HEK293 (cell line): ENCODE measurements at regions not wholly inside any gene's neighbourhood (a gene's known extent, or its start where the extent isn't known, plus 50 kb on each side); places are given as distances from the start of the nearest gene placed in this dataset.

Experiments
- CTCF ChIA-PET: fragments of 350-600 bp; formaldehyde crosslinking; extraction: SDS; loops from one replicate; lab custom pipeline; 2021; ENCODE audit warnings: antibody characterized with exemption; lab: Yijun Ruan, JAX
- POLR2A ChIA-PET: fragments of 300-600 bp; formaldehyde crosslinking; extraction: SDS; loops from one replicate; lab custom pipeline; 2020; ENCODE audit warnings: antibody characterized with exemption, inconsistent platforms; lab: Yijun Ruan, JAX
- H3K27ac ChIP-seq: fragments of 200-500 bp; sonication (Bioruptor generic); 2 replicates; pipeline ENCODE4 v1.5.1; 2014; ENCODE audit warnings: low read depth, low read length, control low read depth, inconsistent platforms; ENCODE audit errors: extremely low read depth
- H3K36me3 ChIP-seq, 2 experiments: fragments of 200-500 bp in 1 of 2; sonication (Bioruptor generic) in 1 of 2; 1 replicate in 1 of 2; 2 replicates in 1 of 2; pipeline ENCODE4 v1.5.1; 2014 to 2017; ENCODE audit warnings: inconsistent platforms in 2 of 2, low read length in 2 of 2; ENCODE audit not compliant: control insufficient read depth in 2 of 2, insufficient read depth in 1 of 2
- H3K4me1 ChIP-seq: fragments of 200-500 bp; sonication (Bioruptor generic); 2 replicates; pipeline ENCODE4 v1.5.1; 2014; ENCODE audit warnings: mild to moderate bottlenecking, low read length, inconsistent platforms; ENCODE audit not compliant: control insufficient read depth, insufficient read depth
- H3K4me3 ChIP-seq: 2 replicates; pipeline ENCODE4 v1.5.1; 2011; ENCODE audit warnings: low read depth, mild to moderate bottlenecking, control low read depth, low read length, moderate library complexity
- H3K9me3 ChIP-seq: fragments of 200-500 bp; sonication (Bioruptor generic); 2 replicates; pipeline ENCODE4 v1.5.1; 2014; ENCODE audit warnings: low read depth, low read length, inconsistent platforms; ENCODE audit not compliant: control insufficient read depth, insufficient read depth
- GLI4 ChIP-seq: fragments of 450-650 bp; formaldehyde crosslinking; IDR thresholded peaks from 2 replicates; pipeline ENCODE4 v1.5.1; 2016; ENCODE audit warnings: missing biosample characterization, missing genetic modification characterization
- GLIS1 ChIP-seq: fragments of 450-650 bp; formaldehyde crosslinking; IDR thresholded peaks from 2 replicates; pipeline ENCODE4 v1.5.1; 2016; ENCODE audit warnings: missing biosample characterization, missing genetic modification characterization
- OVOL3 ChIP-seq: fragments of 450-650 bp; formaldehyde crosslinking; IDR thresholded peaks from 2 replicates; pipeline ENCODE4 v1.5.1; 2016; ENCODE audit warnings: missing biosample characterization, missing genetic modification characterization
- PRDM1 ChIP-seq: fragments of 450-650 bp; formaldehyde crosslinking; IDR thresholded peaks from 2 replicates; pipeline ENCODE4; 2016; ENCODE audit warnings: missing biosample characterization, missing genetic modification characterization
- SETDB1 ChIP-seq: IDR thresholded peaks from one replicate; pipeline ENCODE4 v1.6.1; 2017; ENCODE audit warnings: mild to moderate bottlenecking, low read length, moderate library complexity, mixed read lengths; ENCODE audit not compliant: insufficient read length
- SP2 ChIP-seq: fragments of 450-650 bp; formaldehyde crosslinking; IDR thresholded peaks from 2 replicates; pipeline ENCODE4 v1.5.1; 2016; ENCODE audit warnings: missing biosample characterization, missing genetic modification characterization
- ZFP3 ChIP-seq: fragments of 450-650 bp; formaldehyde crosslinking; IDR thresholded peaks from 2 replicates; pipeline ENCODE4 v1.5.1; 2016; ENCODE audit warnings: low read depth, missing biosample characterization, missing genetic modification characterization
- ZNF121 ChIP-seq: fragments of 450-650 bp; formaldehyde crosslinking; IDR thresholded peaks from 2 replicates; pipeline ENCODE4 v1.5.1; 2016; ENCODE audit warnings: missing biosample characterization, missing genetic modification characterization
- ZNF223 ChIP-seq: fragments of 450-650 bp; formaldehyde crosslinking; IDR thresholded peaks from 2 replicates; pipeline ENCODE4 v1.5.1; 2016; ENCODE audit warnings: missing biosample characterization, missing genetic modification characterization
- ZNF530 ChIP-seq: fragments of 450-650 bp; formaldehyde crosslinking; IDR thresholded peaks from 2 replicates; pipeline ENCODE4 v1.5.1; 2016; ENCODE audit warnings: low read depth, missing biosample characterization, missing genetic modification characterization
- ZNF558 ChIP-seq: fragments of 450-650 bp; formaldehyde crosslinking; IDR thresholded peaks from 2 replicates; pipeline ENCODE4 v1.5.1; 2016; ENCODE audit warnings: missing biosample characterization, missing genetic modification characterization
- ZNF707 ChIP-seq: fragments of 450-650 bp; formaldehyde crosslinking; IDR thresholded peaks from 2 replicates; pipeline ENCODE4 v1.5.1; 2016; ENCODE audit warnings: missing biosample characterization, missing genetic modification characterization
- ZNF843 ChIP-seq: fragments of 450-650 bp; formaldehyde crosslinking; IDR thresholded peaks from 2 replicates; pipeline ENCODE4 v1.5.1; 2016; ENCODE audit warnings: missing biosample characterization, missing genetic modification characterization
- TF ChIP-seq, protein P1 (sequence below): fragments of 450-650 bp; formaldehyde crosslinking; IDR thresholded peaks from 2 replicates; pipeline ENCODE4 v1.5.1; 2016; ENCODE audit warnings: missing biosample characterization, missing genetic modification characterization, borderline replicate concordance
- TF ChIP-seq, protein P2 (sequence below): fragments of 450-650 bp; IDR thresholded peaks from 2 replicates; pipeline ENCODE4 v1.5.1; 2018; ENCODE audit warnings: missing biosample characterization, mild to moderate bottlenecking, missing genetic modification characterization
- TF ChIP-seq, protein P3 (sequence below): fragments of 450-650 bp; formaldehyde crosslinking; optimal IDR thresholded peaks from 2 replicates; pipeline ENCODE3; 2016; ENCODE audit warnings: missing biosample characterization, mild to moderate bottlenecking, missing genetic modification characterization
- TF ChIP-seq, protein P4 (sequence below): fragments of 450-650 bp; formaldehyde crosslinking; IDR thresholded peaks from 2 replicates; pipeline ENCODE4 v1.5.1; 2017; ENCODE audit warnings: missing biosample characterization, missing genetic modification characterization
- TF ChIP-seq, protein P5 (sequence below): fragments of 450-650 bp; formaldehyde crosslinking; IDR thresholded peaks from 2 replicates; pipeline ENCODE4 v1.5.1; 2016; ENCODE audit warnings: missing biosample characterization, missing genetic modification characterization
- TF ChIP-seq, protein P6 (sequence below): sonication (generic); formaldehyde crosslinking; IDR thresholded peaks from 2 replicates; pipeline ENCODE4 v1.8.1; 2022; ENCODE audit warnings: mild to moderate bottlenecking, moderate library complexity, missing genetic modification reagents

DNA sequence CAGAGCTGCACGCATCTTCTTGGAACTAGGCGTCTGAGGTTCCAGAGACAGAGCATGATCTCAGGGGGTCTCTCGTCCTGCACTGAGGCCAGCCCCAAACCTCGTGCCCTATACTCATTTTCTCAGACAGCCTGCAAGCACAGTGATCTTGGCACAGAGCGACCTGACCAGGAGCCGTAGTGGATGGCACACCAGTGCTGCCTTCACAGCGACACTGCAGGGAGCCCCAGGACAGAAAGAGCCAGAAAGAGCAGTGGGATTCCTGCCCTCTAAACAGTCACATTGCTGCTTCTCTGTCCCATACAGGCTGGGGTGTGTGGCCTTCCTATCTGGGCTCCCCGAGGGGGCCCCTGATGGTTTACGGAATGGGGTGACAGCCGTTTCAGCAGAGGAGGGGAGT lies 131.0 kb downstream of the RBFOX3 start:
- ChIA-PET POLR2A (no interaction called here), CTCF (no interaction called here)
- TF ChIP-seq ZNF558 (tag by site-specific recombination): no peak
- TF ChIP-seq ZFP3 (tag by site-specific recombination): no peak
- no peak for TF ChIP-seq ZNF530 (tag by site-specific recombination)
- no peak for TF ChIP-seq ZNF121 (tag by site-specific recombination)
- TF ChIP-seq, protein P1, sequence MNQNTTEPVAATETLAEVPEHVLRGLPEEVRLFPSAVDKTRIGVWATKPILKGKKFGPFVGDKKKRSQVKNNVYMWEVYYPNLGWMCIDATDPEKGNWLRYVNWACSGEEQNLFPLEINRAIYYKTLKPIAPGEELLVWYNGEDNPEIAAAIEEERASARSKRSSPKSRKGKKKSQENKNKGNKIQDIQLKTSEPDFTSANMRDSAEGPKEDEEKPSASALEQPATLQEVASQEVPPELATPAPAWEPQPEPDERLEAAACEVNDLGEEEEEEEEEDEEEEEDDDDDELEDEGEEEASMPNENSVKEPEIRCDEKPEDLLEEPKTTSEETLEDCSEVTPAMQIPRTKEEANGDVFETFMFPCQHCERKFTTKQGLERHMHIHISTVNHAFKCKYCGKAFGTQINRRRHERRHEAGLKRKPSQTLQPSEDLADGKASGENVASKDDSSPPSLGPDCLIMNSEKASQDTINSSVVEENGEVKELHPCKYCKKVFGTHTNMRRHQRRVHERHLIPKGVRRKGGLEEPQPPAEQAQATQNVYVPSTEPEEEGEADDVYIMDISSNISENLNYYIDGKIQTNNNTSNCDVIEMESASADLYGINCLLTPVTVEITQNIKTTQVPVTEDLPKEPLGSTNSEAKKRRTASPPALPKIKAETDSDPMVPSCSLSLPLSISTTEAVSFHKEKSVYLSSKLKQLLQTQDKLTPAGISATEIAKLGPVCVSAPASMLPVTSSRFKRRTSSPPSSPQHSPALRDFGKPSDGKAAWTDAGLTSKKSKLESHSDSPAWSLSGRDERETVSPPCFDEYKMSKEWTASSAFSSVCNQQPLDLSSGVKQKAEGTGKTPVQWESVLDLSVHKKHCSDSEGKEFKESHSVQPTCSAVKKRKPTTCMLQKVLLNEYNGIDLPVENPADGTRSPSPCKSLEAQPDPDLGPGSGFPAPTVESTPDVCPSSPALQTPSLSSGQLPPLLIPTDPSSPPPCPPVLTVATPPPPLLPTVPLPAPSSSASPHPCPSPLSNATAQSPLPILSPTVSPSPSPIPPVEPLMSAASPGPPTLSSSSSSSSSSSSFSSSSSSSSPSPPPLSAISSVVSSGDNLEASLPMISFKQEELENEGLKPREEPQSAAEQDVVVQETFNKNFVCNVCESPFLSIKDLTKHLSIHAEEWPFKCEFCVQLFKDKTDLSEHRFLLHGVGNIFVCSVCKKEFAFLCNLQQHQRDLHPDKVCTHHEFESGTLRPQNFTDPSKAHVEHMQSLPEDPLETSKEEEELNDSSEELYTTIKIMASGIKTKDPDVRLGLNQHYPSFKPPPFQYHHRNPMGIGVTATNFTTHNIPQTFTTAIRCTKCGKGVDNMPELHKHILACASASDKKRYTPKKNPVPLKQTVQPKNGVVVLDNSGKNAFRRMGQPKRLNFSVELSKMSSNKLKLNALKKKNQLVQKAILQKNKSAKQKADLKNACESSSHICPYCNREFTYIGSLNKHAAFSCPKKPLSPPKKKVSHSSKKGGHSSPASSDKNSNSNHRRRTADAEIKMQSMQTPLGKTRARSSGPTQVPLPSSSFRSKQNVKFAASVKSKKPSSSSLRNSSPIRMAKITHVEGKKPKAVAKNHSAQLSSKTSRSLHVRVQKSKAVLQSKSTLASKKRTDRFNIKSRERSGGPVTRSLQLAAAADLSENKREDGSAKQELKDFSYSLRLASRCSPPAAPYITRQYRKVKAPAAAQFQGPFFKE (tag by site-specific recombination): no peak
- TF ChIP-seq, protein P2, sequence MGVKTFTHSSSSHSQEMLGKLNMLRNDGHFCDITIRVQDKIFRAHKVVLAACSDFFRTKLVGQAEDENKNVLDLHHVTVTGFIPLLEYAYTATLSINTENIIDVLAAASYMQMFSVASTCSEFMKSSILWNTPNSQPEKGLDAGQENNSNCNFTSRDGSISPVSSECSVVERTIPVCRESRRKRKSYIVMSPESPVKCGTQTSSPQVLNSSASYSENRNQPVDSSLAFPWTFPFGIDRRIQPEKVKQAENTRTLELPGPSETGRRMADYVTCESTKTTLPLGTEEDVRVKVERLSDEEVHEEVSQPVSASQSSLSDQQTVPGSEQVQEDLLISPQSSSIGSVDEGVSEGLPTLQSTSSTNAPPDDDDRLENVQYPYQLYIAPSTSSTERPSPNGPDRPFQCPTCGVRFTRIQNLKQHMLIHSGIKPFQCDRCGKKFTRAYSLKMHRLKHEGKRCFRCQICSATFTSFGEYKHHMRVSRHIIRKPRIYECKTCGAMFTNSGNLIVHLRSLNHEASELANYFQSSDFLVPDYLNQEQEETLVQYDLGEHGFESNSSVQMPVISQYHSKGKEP (tag by site-specific recombination): no peak
- no peak for TF ChIP-seq GLI4
- no peak for TF ChIP-seq OVOL3 (tag by site-specific recombination)
- TF ChIP-seq PRDM1 (tag by site-specific recombination): no peak
- TF ChIP-seq, protein P3, sequence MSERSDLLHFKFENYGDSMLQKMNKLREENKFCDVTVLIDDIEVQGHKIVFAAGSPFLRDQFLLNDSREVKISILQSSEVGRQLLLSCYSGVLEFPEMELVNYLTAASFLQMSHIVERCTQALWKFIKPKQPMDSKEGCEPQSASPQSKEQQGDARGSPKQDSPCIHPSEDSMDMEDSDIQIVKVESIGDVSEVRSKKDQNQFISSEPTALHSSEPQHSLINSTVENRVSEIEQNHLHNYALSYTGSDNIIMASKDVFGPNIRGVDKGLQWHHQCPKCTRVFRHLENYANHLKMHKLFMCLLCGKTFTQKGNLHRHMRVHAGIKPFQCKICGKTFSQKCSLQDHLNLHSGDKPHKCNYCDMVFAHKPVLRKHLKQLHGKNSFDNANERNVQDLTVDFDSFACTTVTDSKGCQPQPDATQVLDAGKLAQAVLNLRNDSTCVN (tag by site-specific recombination): no peak
- TF ChIP-seq, protein P4, sequence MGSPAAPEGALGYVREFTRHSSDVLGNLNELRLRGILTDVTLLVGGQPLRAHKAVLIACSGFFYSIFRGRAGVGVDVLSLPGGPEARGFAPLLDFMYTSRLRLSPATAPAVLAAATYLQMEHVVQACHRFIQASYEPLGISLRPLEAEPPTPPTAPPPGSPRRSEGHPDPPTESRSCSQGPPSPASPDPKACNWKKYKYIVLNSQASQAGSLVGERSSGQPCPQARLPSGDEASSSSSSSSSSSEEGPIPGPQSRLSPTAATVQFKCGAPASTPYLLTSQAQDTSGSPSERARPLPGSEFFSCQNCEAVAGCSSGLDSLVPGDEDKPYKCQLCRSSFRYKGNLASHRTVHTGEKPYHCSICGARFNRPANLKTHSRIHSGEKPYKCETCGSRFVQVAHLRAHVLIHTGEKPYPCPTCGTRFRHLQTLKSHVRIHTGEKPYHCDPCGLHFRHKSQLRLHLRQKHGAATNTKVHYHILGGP (tag by site-specific recombination): no peak
- no peak for TF ChIP-seq SP2 (tag by site-specific recombination)
- no peak for TF ChIP-seq SETDB1
- no peak for TF ChIP-seq ZNF707 (tag by site-specific recombination)
- TF ChIP-seq, protein P5, sequence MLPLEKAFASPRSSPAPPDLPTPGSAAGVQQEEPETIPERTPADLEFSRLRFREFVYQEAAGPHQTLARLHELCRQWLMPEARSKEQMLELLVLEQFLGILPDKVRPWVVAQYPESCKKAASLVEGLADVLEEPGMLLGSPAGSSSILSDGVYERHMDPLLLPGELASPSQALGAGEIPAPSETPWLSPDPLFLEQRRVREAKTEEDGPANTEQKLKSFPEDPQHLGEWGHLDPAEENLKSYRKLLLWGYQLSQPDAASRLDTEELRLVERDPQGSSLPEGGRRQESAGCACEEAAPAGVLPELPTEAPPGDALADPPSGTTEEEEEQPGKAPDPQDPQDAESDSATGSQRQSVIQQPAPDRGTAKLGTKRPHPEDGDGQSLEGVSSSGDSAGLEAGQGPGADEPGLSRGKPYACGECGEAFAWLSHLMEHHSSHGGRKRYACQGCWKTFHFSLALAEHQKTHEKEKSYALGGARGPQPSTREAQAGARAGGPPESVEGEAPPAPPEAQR (tag by site-specific recombination): no peak
- TF ChIP-seq GLIS1 (tag by site-specific recombination): no peak
- TF ChIP-seq ZNF223 (tag by site-specific recombination): no peak
- TF ChIP-seq, protein P6, sequence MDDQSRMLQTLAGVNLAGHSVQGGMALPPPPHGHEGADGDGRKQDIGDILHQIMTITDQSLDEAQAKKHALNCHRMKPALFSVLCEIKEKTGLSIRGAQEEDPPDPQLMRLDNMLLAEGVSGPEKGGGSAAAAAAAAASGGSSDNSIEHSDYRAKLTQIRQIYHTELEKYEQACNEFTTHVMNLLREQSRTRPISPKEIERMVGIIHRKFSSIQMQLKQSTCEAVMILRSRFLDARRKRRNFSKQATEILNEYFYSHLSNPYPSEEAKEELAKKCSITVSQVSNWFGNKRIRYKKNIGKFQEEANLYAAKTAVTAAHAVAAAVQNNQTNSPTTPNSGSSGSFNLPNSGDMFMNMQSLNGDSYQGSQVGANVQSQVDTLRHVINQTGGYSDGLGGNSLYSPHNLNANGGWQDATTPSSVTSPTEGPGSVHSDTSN (CRISPR knock-in tag): no peak
- no peak for TF ChIP-seq ZNF843 (tag by site-specific recombination)
- no peaks in the 10 kb centered on the region for H3K4me1 ChIP-seq
- no peaks in the 10 kb centered on the region for H3K36me3 ChIP-seq
- no peak overlapping the region for H3K4me3 ChIP-seq
- H3K9me3 ChIP-seq: no peaks in the 10 kb centered on the region
- no peak overlapping the region for H3K27ac ChIP-seq
